Astrocyte (in vitro differentiated cells and primary cell): ENCODE measurements at regions not wholly inside any gene's neighbourhood (a gene's known extent, or its start where the extent isn't known, plus 50 kb on each side); places are given as distances from the start of the nearest gene placed in this dataset.

Experiments used
- CTCF ChIP-seq: IDR thresholded peaks from 2 replicates; pipeline ENCODE4 v1.5.1; 2011; ENCODE audit warnings: low read depth, mild to moderate bottlenecking, inconsistent platforms, low read length, moderate library complexity; ENCODE audit not compliant: insufficient read depth
- EZH2 ChIP-seq: IDR thresholded peaks from 2 replicates; pipeline ENCODE4 v1.6.1; 2012; ENCODE audit warnings: mild to moderate bottlenecking, low read length, inconsistent platforms; ENCODE audit not compliant: insufficient read depth

GRCh38 chr2:7619203-7619970 is 702.2 kb downstream of the RNF144A start:
- TF ChIP-seq CTCF (no peak), EZH2 (no peak)
